ENCODE measurements at regions not wholly inside any gene's neighbourhood (a gene's known extent, or its start where the extent isn't known, plus 50 kb on each side); places are given as distances from the start of the nearest gene placed in this dataset.

GRCh38 chr11:105333153-105333552, 193.6 kb upstream of the CARD18 start:
- DNase-seq (ENCODE audit: low read depth, low spot score), result no peak

- DNase-seq (ENCODE audit: low read depth, low spot score), result no peak
These were observed 192.6 kb upstream of the CARD18 start for GRCh38 chr11:105332171-105332570.

- no peak for DNase-seq (ENCODE audit: low read depth, low spot score)
These were observed 188.5 kb upstream of the CARD18 start for GRCh38 chr11:105328061-105328460.

- no peak for DNase-seq (ENCODE audit: low read depth, low spot score)
These were observed 184.6 kb upstream of the CARD18 start for GRCh38 chr11:105324156-105324555.

- no peak for DNase-seq (ENCODE audit: low read depth, low spot score)
These were observed 182.1 kb upstream of the CARD18 start for GRCh38 chr11:105321696-105322095.

GRCh38 chr11:105315287-105315686, 175.7 kb upstream of the CARD18 start:
- DNase-seq (ENCODE audit: low read depth, low spot score), result no peak

GRCh38 chr11:105312266-105312665, 172.7 kb upstream of the CARD18 start:
- no peak for DNase-seq (ENCODE audit: low read depth, low spot score)

GRCh38 chr11:105298630-105299029, 159.1 kb upstream of the CARD18 start:
- no peak for DNase-seq (ENCODE audit: low read depth, low spot score)

GRCh38 chr11:105298174-105298573, 158.6 kb upstream of the CARD18 start:
- no peak for DNase-seq (ENCODE audit: low read depth, low spot score)

GRCh38 chr11:105297463-105297862, 157.9 kb upstream of the CARD18 start:
- DNase-seq (ENCODE audit: low read depth, low spot score), result no peak

- no peak for DNase-seq (ENCODE audit: low read depth, low spot score)
These were observed 157.2 kb upstream of the CARD18 start for GRCh38 chr11:105296806-105297205.

- no peak for DNase-seq (ENCODE audit: low read depth, low spot score)
These were observed 156.8 kb upstream of the CARD18 start for GRCh38 chr11:105296386-105296785.

GRCh38 chr11:105282658-105283057, 143.1 kb upstream of the CARD18 start:
- no peak for DNase-seq (ENCODE audit: low read depth, low spot score)

- DNase-seq (ENCODE audit: low read depth, low spot score), result no peak
These were observed 135.1 kb upstream of the CARD18 start for GRCh38 chr11:105274631-105275030.

- DNase-seq (ENCODE audit: low read depth, low spot score), result no peak
These were observed 134.2 kb upstream of the CARD18 start for GRCh38 chr11:105273660-105274280.

GRCh38 chr11:105269862-105270261, 130.3 kb upstream of the CARD18 start:
- no peak for DNase-seq (ENCODE audit: low read depth, low spot score)

GRCh38 chr11:105268404-105269062, 129.0 kb upstream of the CARD18 start:
- no peak for DNase-seq (ENCODE audit: low read depth, low spot score)

GRCh38 chr11:105265845-105266244, 126.3 kb upstream of the CARD18 start:
- DNase-seq (ENCODE audit: low read depth, low spot score), result no peak

- DNase-seq (ENCODE audit: low read depth, low spot score), result no peak
These were observed 121.4 kb upstream of the CARD18 start for GRCh38 chr11:105260976-105261375.

- no peak for DNase-seq (ENCODE audit: low read depth, low spot score)
These were observed 106.3 kb upstream of the CARD18 start for GRCh38 chr11:105245781-105246315.

- DNase-seq (ENCODE audit: low read depth, low spot score), result peak; percentile 65
These were observed 104.7 kb upstream of the CARD18 start for GRCh38 chr11:105244160-105244825.

GRCh38 chr11:105241136-105241535, 101.6 kb upstream of the CARD18 start:
- DNase-seq (ENCODE audit: low read depth, low spot score), result no peak

GRCh38 chr11:105236664-105237063, 97.1 kb upstream of the CARD18 start:
- peak; percentile 12 for DNase-seq (ENCODE audit: low read depth, low spot score)

Measured in smooth muscle cell of the brain vasculature (primary cell).